Stomach (tissue), 8 donors: ENCODE measurements at regions not wholly inside any gene's neighbourhood (a gene's known extent, or its start where the extent isn't known, plus 50 kb on each side); places are given as distances from the start of the nearest gene placed in this dataset.
A peak's percentile ranks its signal among the peaks of the same experiment; 100 is the strongest.

Experiments
- DNase-seq, 2 donors: peaks; one replicate each; pipeline versions ENCODE4 v3.0.0 to v3.0.0-alpha.2; 2013 to 2019
- H3K27ac ChIP-seq, 5 donors: fragments of 200-600 bp in 4 of 5; sonication (generic) in 4 of 5; one replicate each; pipeline ENCODE4 v1.5.1; 2013 to 2019; ENCODE audit warnings: mild to moderate bottlenecking in 1 of 5, moderate library complexity in 1 of 5
- H3K27me3 ChIP-seq, 3 donors: fragments of 200-600 bp; sonication (generic); one replicate each; pipeline ENCODE4 v1.5.1; 2017 to 2019; ENCODE audit warnings: mixed run types in 1 of 3
- H3K36me3 ChIP-seq, 4 donors: fragments of 200-600 bp; sonication (generic); 1 replicate in 3 of 4; 2 replicates in 1 of 4; pipeline ENCODE4 v1.5.1; 2016 to 2019
- H3K4me1 ChIP-seq, 4 donors: fragments of 200-600 bp; sonication (generic); one replicate each; pipeline ENCODE4 v1.5.1; 2016 to 2019
- H3K4me3 ChIP-seq, 4 donors: fragments of 200-600 bp; sonication (generic) in 3 of 4; one replicate each; pipeline ENCODE4 v1.5.1; 2016 to 2019; ENCODE audit warnings: mild to moderate bottlenecking in 1 of 4
- H3K9me3 ChIP-seq, 4 donors: fragments of 200-600 bp; sonication (generic); one replicate each; pipeline ENCODE4 v1.5.1; 2016 to 2019
- CTCF ChIP-seq, 7 experiments: fragments of 450-650 bp in 4 of 7; fragments of 200-600 bp in 3 of 7; sonication (generic) in 3 of 7; IDR thresholded peaks; one replicate each; pipeline ENCODE4 v1.5.1; 2016 to 2019; ENCODE audit warnings: antibody characterized with exemption in 7 of 7, control low read depth in 2 of 7, mild to moderate bottlenecking in 1 of 7
- EP300 ChIP-seq: sonication (generic); formaldehyde crosslinking; IDR thresholded peaks from one replicate; pipeline ENCODE4 v1.6.1; 2017; ENCODE audit warnings: antibody characterized with exemption
- POLR2A ChIP-seq, 4 donors: fragments of 450-650 bp; IDR thresholded peaks; one replicate each; pipeline ENCODE4 v1.6.1; 2016; ENCODE audit warnings: antibody characterized with exemption in 4 of 4, control low read depth in 2 of 4, mild to moderate bottlenecking in 1 of 4, moderate library complexity in 1 of 4
- POLR2AphosphoS5 ChIP-seq, 3 donors: sonication (generic); formaldehyde crosslinking; IDR thresholded peaks; one replicate each; pipeline ENCODE4 v1.6.1; 2016; ENCODE audit warnings: antibody characterized with exemption in 3 of 3
- WGBS, 5 donors: extraction: QIAGEN DNeasy Blood & Tissue Kit in 3 of 5; methylation state at CpG; one replicate each; pipeline versions ENCODE4 v1.1.5 to v1.1.7; 2013 to 2018; 5-methylcytosine and 5-hydroxymethylcytosine counted together
- intact Hi-C: fragments of 100-400 bp; cut with DNase I; formaldehyde crosslinking; loops from one replicate; pipeline ENCODE4 v1.15.1; 2023; ENCODE audit warnings: low total_unique reads
- donor health status: healthy with polysubstance abuse.
- donor health status: Bipolar disorder and iron deficiency.
- donor health status: healthy.

- intact Hi-C loops: no loop called here
- Histone ChIP-seq H3K27me3 (no peaks in the 10 kb centered on the region), H3K4me3 (no peak overlapping the region), H3K27ac (no peak overlapping the region), H3K36me3 (no peaks in the 10 kb centered on the region), H3K9me3 (no peaks in the 10 kb centered on the region), H3K4me1 (no peaks in the 10 kb centered on the region)
- WGBS, 5 donors: 83 to 94% (median 91%) methylated on average over 2 of the region's 2 CpGs
- no peak for TF ChIP-seq POLR2AphosphoS5 (IDR thresholded peaks at IDR 0.05)
- DNase-seq: no peak
Measured at GRCh38 chr17:15177343-15177742, 87.8 kb downstream of the PMP22 start.

- no peaks in the 10 kb centered on the region for H3K27me3 ChIP-seq
- H3K4me3 ChIP-seq: no peak overlapping the region
- no peaks in the 10 kb centered on the region for H3K36me3 ChIP-seq
- DNase-seq: no peak
- H3K27ac ChIP-seq: no peak overlapping the region
- no peaks in the 10 kb centered on the region for H3K4me1 ChIP-seq
- TF ChIP-seq POLR2A (IDR thresholded peaks at IDR 0.05) (no peak), EP300 (no peak), CTCF (IDR thresholded peaks at IDR 0.05) (no peak), POLR2AphosphoS5 (IDR thresholded peaks at IDR 0.05) (no peak)
- WGBS, 5 donors: 58 to 67% (median 61%) methylated on average over 7 of the region's 7 CpGs
- H3K9me3 ChIP-seq: no peaks in the 10 kb centered on the region
- intact Hi-C loops: no loop called here
Measured at GRCh38 chr17:15175356-15175755, 89.8 kb downstream of the PMP22 start.

GRCh38 chr17:15171167-15172047 is 93.7 kb downstream of the PMP22 start:
- intact Hi-C loops: no loop called here
- WGBS, 5 donors: 21 to 30% (median 26%) methylated on average over 9 of the region's 9 CpGs
- no peaks in the 10 kb centered on the region for H3K36me3 ChIP-seq

GRCh38 chr17:15169676-15170075 is 95.5 kb downstream of the PMP22 start:
- Histone ChIP-seq H3K9me3 (no peaks in the 10 kb centered on the region), H3K36me3 (no peaks in the 10 kb centered on the region), H3K4me1 (no peaks in the 10 kb centered on the region), H3K4me3 (no peak overlapping the region), H3K27ac (no peak overlapping the region), H3K27me3 (peaks cover 0 to 5% (median 0%) of the 10 kb centered on the region in 3 donors)
- WGBS, 5 donors: 68 to 73% (median 69%) methylated on average over 2 of the region's 2 CpGs
- intact Hi-C loops: no loop called here
- TF ChIP-seq POLR2AphosphoS5 (IDR thresholded peaks at IDR 0.05): no peak
- no peak for TF ChIP-seq POLR2A (IDR thresholded peaks at IDR 0.05)
- no peak for TF ChIP-seq EP300
- TF ChIP-seq CTCF (IDR thresholded peaks at IDR 0.05): no peak
- no peak for DNase-seq

More at GRCh38 chr17:15171167-15172047, 93.7 kb downstream of the PMP22 start:
- Histone ChIP-seq H3K4me3 (no peak overlapping the region), H3K9me3 (no peaks in the 10 kb centered on the region), H3K4me1 (no peaks in the 10 kb centered on the region), H3K27me3 (peaks cover 0 to 5% (median 0%) of the 10 kb centered on the region in 3 donors), H3K27ac (no peak overlapping the region)
- TF ChIP-seq POLR2AphosphoS5 (IDR thresholded peaks at IDR 0.05) (no peak), CTCF (IDR thresholded peaks at IDR 0.05) (peak in 5 of 7 experiments; percentile 32 to 74 (median 56))
- DNase-seq: peak; percentile 57 to 86

GRCh38 chr17:15168379-15168778 is 96.7 kb downstream of the PMP22 start:
- 48 to 60% (median 55%) methylated on average over 4 of the region's 4 CpGs for WGBS, 5 donors
- Histone ChIP-seq H3K4me3 (no peak overlapping the region), H3K36me3 (no peaks in the 10 kb centered on the region)

More at GRCh38 chr17:15168379-15168778, 96.7 kb downstream of the PMP22 start:
- no peaks in the 10 kb centered on the region for H3K9me3 ChIP-seq
- no peak for TF ChIP-seq POLR2A (IDR thresholded peaks at IDR 0.05)
- no peak for TF ChIP-seq POLR2AphosphoS5 (IDR thresholded peaks at IDR 0.05)
- TF ChIP-seq EP300: no peak
- no peak for TF ChIP-seq CTCF (IDR thresholded peaks at IDR 0.05)
- no peak overlapping the region for H3K27ac ChIP-seq
- no peaks in the 10 kb centered on the region for H3K4me1 ChIP-seq
- intact Hi-C loops: no loop called here
- peaks cover 0 to 5% (median 0%) of the 10 kb centered on the region in 3 donors for H3K27me3 ChIP-seq
- DNase-seq: no peak
